Left cardiac atrium (tissue), 4 donors: ENCODE measurements at regions not wholly inside any gene's neighbourhood (a gene's known extent, or its start where the extent isn't known, plus 50 kb on each side); places are given as distances from the start of the nearest gene placed in this dataset.

Source experiments
- ATAC-seq, 2 donors: fragments of 200-7000 bp; cut with Tn5 transposase; one replicate each; pipeline ENCODE4 v1.9.1; 2020; ENCODE audit warnings: mild to moderate bottlenecking in 2 of 2, moderate library complexity in 2 of 2
- DNase-seq: peaks from one replicate; pipeline ENCODE4 v3.0.0-alpha.2; 2020
- intact Hi-C, 2 donors: fragments of 100-400 bp; cut with DNase I; formaldehyde crosslinking; loops; one replicate each; pipeline versions ENCODE4 v1.14.1 to v1.15.1; 2022 to 2023
- donor health status: DM: no; HTN: yes; CAD: no.
- donor health status: DM: no; HTN: yes; CAD: no; lungs with severe emphysema.
- donor health status: DM: yes; HTN: yes; CAD: no.
- donor health status: Dilated cardiomyopathy.

- ATAC-seq (no peak), DNase-seq (no peak)
- intact Hi-C loops, result no loop called here
These were observed 312.9 kb downstream of the PDHA2 start for GRCh38 chr4:96152824-96153223.

DNA sequence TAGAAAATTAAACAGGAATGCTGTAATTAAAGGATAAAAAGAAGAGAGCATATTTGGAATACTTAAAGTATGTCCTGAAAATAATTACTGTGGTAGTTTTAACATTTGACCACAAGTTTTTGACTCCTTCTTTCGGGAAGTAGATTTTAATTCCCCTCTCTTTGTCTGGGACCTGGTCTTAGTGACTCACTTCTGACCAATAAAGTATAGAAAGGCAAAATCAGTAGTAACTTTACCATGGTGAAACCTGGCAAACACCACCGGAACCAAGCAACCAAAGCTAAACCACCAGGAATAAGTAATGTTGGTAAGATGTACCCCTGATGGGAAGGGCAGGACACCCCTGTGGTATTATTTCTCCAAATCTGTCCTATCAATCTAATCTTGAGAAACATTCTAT is 314.8 kb downstream of the PDHA2 start:
- intact Hi-C loops, result no loop called here
- no peak for DNase-seq
- ATAC-seq, result no peak

DNA sequence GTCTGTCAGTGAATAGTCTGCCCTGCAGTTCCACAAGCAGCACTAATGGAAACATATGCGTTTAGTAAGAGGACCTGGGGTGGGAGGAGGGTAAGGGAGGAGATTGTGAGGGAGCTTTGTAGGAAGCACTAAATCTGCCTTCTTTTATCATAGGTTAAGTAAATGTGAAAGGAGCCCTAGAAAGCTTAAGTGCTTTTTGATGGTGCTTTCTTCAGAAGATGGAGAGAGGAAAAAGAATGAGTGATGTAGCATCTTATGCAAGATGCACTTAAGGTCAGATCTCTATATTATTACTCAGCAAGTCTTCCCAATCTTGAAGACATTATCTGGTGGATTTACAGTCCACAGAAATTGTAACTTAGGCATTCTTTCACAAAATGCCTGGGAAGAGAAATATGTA is 322.7 kb downstream of the PDHA2 start:
- intact Hi-C loops, result no loop called here
- DNase-seq (no peak), ATAC-seq (no peak)

GRCh38 chr4:96164814-96165351 is 325.0 kb downstream of the PDHA2 start:
- intact Hi-C loops, result no loop called here

DNA sequence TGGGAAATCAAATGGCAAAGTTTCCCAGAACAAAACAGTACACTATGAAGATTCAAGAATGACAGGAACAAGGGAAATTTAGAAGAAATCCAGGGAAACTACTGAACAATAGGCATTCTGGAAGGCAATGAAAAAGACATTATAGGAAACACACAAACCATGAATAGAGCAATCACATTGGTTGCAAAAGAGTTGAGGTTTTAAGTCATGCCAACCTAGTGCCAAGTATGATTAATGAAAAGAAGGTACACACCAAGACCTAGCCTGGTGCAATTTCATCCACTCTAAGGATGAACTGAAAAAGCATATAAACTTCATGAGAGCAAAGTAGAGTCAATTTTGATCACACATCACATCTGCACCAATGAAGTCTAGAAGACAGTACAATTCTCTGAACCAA is 326.9 kb downstream of the PDHA2 start:
- intact Hi-C loops, result no loop called here
- ATAC-seq (no peak), DNase-seq (no peak)

More at GRCh38 chr4:96164814-96165351, 325.0 kb downstream of the PDHA2 start:
- peak in 1 of 2 donors; percentile 89 for ATAC-seq
- no peak for DNase-seq

- no peak for DNase-seq
- intact Hi-C loops, result no loop called here
These were observed 330.3 kb downstream of the PDHA2 start for GRCh38 chr4:96170198-96170597.

GRCh38 chr4:96173756-96174155 is 333.9 kb downstream of the PDHA2 start:
- intact Hi-C loops, result no loop called here

More at GRCh38 chr4:96170198-96170597, 330.3 kb downstream of the PDHA2 start:
- no peak for ATAC-seq

GRCh38 chr4:96175871-96176270 is 336.0 kb downstream of the PDHA2 start:
- ATAC-seq (no peak), DNase-seq (no peak)
- intact Hi-C loops, result no loop called here

More at GRCh38 chr4:96173756-96174155, 333.9 kb downstream of the PDHA2 start:
- ATAC-seq, result no peak
- no peak for DNase-seq

DNA sequence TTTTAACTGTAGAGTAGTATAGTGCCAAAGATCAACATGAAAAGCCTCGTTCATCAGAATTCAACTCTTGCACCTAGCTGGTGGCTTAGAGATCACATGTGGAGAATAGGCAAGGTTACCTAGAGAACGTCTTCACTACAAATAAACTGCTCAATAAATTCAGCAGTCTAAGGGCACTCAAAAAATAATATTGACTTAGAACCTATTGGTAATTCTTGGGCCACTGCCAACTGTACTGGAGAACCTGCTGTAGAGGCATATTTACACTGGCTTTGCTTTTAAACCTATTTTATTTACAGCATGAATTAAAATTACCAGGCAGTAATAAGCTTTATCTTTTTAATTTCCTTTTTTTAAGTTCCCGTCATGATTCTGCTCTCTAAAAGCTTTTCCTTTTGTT is 343.7 kb downstream of the PDHA2 start:
- intact Hi-C loops, result no loop called here
- DNase-seq, result no peak
- no peak for ATAC-seq

DNA sequence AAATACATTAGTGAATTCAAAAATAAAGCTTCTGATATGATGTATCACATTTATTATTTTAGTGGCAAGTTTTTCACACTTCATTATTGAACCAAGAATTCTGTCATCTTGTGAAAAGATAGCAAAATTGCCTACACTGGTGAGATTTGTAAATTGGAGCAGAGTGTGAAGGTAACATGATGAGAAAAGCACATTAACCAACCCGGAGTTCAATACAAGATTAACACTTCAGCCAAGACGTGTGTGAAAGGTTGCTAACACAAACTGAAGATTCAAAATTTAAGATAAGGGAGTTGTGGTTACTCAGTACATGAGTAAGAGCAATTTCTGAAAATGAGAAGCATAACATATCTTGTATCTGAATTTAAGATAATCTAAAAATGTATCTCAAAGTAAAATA is 346.7 kb downstream of the PDHA2 start:
- no peak for ATAC-seq
- intact Hi-C loops, result no loop called here
- no peak for DNase-seq

DNA sequence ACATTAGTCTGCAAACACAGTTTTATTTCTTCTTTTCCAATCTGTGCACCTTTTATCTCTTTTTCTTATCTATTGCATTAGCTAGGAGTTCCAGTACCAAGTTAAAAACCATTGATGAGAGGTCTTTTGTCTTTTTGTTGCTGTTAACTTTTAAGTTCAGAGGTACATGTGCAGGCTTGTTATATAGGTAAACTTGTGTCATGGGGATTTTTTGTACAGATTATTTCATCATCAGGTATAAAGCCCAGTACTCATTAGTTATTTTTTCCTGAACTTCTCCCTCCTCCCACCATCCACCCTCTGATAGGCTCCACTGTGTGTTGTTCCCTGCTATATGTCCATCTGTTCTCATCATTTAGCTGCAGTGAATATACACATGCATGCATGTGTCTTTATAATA is 349.9 kb downstream of the PDHA2 start:
- DNase-seq, result no peak
- intact Hi-C loops, result no loop called here
- no peak for ATAC-seq

DNA sequence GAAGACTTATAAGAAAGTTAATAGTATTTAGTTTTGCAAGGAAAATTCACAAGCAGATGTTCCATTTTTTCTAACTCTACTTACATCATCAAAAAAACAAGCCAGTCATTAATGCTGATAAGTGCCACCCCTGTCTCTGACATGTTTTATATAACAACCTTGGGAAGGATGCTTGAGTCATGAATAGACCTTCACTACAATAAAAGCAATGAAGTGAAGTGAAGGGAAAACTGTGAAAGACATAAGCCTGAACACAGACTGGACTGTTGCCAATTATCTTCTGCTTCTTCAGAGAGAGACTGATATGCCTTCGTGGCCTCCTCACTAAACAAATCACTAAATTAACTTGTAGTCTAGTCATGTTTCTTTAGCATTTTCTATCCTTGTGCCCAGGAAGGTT is 353.2 kb downstream of the PDHA2 start:
- no peak for DNase-seq
- intact Hi-C loops, result no loop called here
- ATAC-seq, result no peak

- ATAC-seq, result no peak
- intact Hi-C loops, result no loop called here
- DNase-seq, result no peak
These were observed 355.1 kb downstream of the PDHA2 start for GRCh38 chr4:96194993-96195392.

DNA sequence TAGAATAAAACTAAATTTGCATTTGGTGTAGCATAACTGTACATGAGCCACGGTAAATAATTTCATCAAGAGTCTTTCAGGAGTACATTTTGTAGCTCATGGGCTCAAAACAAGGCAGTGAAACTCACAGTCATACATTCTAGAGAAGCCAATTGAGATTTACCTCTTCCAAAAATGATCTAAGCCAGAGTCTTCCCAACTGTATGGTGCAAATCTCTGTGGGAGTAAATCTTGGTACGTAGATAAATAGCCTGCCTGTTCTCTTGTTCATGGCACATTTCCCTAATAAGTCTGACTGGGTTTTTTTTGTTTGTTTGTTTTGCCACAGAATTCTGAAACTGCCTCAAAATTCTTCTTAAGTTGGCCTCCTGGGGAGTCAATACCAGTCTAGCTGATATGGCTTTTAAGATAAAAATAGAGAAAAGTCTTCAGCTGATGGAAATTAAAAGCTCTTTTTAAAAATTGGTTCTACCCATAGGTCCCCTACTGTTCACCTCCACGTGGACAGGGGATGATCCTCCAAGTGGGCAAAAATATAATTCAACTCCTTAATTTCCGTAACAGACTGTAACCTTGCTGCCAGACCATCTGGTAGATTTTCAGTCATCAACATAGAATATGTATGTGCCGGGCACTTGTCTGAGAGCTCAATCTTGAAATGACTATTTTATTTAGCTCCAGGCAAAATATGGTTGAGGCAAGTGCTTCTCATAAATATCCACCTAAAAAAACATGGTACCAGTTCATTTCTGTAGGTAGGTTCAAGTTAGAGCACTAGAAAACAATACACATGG is 365.4 kb downstream of the PDHA2 start:
- ATAC-seq, result peak; percentile 50 to 95
- intact Hi-C loops, result no loop called here
- DNase-seq, result no peak

DNA sequence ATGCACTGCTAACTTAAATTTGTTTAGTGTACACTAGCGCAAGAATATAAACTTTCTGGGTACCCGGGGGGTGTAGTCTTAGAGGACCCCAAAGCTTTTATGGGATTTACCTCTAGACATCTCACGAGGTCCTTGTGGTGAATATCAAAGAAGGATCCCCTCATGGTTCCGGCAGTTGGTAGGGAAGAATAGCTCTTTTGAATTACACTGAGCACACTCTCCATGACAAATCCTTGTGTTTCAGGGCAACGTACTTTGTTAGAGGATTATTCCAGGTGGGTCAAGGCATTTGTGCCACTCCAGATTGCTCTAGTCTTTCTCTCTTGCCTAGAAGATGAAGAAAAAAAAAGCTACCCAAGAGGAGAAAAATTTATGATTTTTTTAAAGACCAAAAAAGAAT is 387.6 kb downstream of the PDHA2 start:
- no peak for DNase-seq
- intact Hi-C loops, result no loop called here
- ATAC-seq, result no peak

DNA sequence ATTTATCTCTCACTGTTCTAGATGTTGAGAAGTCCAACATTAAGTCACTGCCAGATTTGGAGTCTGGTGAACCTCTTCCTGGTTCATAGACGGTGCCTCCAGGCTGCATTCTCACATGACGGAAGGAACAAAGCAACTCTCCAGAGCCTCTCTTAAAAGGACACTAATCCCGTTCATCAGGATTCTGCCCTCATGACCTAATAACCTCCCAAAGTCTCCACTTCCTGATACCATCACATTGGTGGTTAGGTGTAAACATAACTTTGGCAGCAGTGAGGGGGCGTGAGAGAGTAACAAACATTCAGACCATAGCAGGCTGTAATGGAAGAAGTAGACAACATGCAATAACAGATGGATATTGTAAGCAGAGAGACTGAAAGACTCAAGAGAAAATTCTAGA is 388.6 kb downstream of the PDHA2 start:
- intact Hi-C loops, result no loop called here
- ATAC-seq, result no peak
- no peak for DNase-seq

- intact Hi-C loops, result no loop called here
- ATAC-seq (no peak), DNase-seq (no peak)
These were observed 400.1 kb downstream of the PDHA2 start for GRCh38 chr4:96240041-96240440.

DNA sequence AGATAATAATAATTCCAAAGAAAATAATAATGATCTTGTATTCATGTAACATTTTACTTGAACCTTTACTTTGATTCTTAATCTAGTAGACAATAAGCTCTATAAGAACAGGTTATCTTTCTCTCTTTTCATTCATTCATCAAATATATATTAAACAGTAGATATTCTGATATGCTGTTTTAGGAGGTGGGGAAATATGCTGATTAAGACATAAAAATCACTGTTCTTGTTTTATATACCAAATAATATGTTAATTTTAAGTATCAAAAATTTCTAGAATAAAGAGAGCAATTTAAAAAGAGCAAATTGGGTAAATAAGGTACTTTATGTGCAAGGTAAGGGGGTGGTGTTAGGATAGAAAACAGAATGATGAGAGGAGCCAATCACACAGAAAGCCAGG is 401.9 kb downstream of the PDHA2 start:
- no peak for ATAC-seq
- DNase-seq, result no peak
- intact Hi-C loops, result no loop called here

DNA sequence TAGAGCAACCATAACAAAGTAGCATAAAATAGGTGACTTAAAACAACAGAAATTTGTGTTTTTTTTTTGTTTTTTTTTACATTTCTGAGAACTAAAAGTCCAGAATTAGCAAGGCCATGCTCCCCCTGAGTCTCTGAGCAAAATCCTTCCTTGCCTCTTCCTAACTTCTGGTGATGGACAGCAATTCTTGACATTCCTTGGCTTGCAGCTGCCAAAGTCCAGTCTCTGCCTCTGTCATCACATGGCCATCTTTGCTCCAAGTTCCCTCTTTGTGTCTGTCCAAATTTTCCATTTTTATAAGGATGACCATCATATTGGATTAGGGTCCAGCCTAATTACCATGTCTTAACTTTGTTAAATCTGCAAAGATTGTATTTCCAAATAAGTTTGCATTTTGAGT is 407.2 kb downstream of the PDHA2 start:
- intact Hi-C loops, result no loop called here
- no peak for DNase-seq
- no peak for ATAC-seq

DNA sequence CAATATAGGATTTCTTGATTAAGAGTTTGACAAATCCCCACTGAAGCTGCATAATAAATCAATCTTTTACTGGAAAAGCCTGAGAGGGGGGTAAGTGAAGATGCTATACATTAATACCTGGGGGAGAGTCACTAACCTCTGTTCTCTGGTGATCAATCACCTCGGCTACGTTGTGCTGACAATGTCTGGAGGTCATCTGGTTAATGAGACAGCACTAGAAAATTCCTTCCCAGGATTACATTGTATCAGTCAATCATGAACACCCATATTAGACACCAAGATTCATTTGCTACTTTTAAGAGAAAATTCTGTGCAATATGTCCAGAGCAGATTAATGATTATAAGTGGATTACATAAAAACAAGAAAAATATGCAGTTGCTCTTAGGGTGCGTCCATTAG is 408.3 kb downstream of the PDHA2 start:
- no peak for DNase-seq
- no peak for ATAC-seq
- intact Hi-C loops, result no loop called here

GRCh38 chr4:96260064-96260682 is 420.3 kb downstream of the PDHA2 start:
- intact Hi-C loops, result no loop called here
- no peak for DNase-seq
- peak in 1 of 2 donors; percentile 23 for ATAC-seq
